HG02759 (cell line): ENCODE measurements at regions not wholly inside any gene's neighbourhood (a gene's known extent, or its start where the extent isn't known, plus 50 kb on each side); places are given as distances from the start of the nearest gene placed in this dataset.

Experiments
- ATAC-seq: cut with Tn5 transposase; IDR thresholded peaks from one replicate; pipeline ENCODE4 v1.9.1; 2021; ENCODE audit warnings: mild to moderate bottlenecking, moderate library complexity; ENCODE audit not compliant: unreplicated experiment

DNA sequence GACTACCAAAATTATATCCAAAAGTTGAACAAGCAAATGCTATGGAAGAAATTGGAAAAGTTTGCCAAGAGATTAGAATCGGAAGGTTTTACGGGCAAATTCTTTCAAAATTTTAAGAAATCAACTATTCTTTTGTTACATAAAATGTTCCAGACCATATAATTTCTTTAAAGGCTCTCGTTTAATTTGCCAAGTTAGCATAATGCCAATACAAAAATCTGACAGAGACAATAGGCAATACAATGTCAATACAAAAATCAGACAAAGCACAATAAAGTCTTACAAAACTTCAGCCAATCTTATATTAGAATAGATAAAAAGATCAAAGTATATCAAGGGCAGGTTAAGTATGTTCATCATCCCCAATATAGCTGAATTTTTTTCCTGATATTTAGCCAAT lies 224.2 kb downstream of the BCL11A start:
- no peak for ATAC-seq

- no peak for ATAC-seq
Measured at GRCh38 chr2:60324536-60324935, 228.9 kb downstream of the BCL11A start.

- ATAC-seq, result no peak
Measured at GRCh38 chr2:60321816-60322215, 231.6 kb downstream of the BCL11A start.

DNA sequence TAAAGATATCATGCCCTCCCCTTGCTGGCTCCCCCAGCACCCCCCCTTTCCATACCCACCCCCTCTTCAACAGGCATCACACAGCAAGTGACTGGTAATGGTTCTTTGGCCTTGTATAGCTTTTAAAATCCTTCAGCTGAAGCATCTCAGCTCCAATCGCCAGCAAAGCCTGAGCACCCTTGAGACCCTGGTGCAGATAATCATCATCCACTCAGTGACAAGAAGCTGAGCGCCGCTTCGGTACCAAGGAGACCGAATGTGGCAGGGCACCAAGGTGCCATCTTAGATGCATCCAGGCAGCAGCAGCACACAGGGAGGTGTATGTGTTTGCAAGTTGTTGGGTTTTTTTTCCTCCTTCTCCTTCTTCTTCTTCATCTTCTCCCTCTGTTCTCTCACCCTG lies 232.7 kb downstream of the BCL11A start:
- no peak for ATAC-seq

- ATAC-seq, result no peak
Measured at GRCh38 chr2:60319031-60319547, 234.4 kb downstream of the BCL11A start.

DNA sequence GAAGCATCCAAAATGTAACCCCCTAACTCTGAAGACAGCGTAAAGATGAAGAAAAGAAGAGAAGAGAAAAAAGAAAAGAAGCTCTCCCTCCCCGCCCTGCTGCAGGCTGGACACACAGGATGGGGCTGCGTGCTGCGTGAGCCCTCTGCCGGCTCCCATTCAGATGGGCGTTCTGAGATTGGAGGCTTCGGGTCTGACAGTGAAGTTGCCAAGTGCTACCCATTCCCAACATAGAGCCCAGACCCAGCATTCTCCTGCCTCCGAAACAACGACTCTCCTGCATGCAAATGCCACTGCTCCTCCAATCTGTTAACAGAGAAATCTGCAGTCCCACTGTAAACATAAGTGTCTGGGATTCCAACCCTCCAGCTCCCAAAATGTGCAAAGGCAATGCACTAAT lies 234.9 kb downstream of the BCL11A start:
- no peak for ATAC-seq

DNA sequence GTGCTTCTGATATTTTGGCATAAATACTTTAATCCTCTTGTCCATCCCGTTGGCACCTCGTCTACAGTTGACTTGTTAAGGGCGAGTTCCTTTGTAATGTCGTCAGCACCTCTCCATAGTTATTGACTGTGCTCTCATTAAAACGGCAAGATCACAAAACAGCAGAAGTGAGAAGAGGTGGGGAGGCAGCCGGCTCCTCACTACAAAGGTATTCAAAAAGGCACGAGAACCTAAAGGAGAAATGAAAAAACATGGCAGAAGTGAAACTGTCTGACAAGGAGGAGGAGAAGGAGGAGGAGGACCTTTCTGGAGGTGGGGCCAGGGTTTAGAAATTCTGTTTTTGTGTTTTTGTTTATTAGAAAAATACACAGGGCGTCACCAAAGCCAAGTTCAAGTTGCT lies 235.6 kb downstream of the BCL11A start:
- peak; percentile 68 for ATAC-seq

DNA sequence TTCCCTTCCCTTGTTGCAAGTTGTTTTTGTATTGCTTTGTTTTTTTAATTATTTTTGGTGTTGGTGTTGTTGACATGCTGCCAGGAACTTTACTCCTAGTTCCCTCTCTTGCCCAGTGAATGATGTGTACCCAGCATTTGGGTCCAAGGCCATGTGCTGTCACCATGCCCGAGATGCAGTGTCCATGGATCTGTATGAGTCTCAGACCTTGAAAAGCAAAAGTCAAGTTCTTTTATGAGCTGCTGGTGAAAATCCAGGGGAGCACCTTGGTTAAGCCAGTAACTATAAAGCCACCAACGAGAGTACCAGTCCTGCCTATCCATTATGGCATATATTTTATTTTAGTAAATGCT lies 236.4 kb downstream of the BCL11A start:
- ATAC-seq, result no peak

GRCh38 chr2:60316381-60317033 lies 236.9 kb downstream of the BCL11A start:
- no peak for ATAC-seq

DNA sequence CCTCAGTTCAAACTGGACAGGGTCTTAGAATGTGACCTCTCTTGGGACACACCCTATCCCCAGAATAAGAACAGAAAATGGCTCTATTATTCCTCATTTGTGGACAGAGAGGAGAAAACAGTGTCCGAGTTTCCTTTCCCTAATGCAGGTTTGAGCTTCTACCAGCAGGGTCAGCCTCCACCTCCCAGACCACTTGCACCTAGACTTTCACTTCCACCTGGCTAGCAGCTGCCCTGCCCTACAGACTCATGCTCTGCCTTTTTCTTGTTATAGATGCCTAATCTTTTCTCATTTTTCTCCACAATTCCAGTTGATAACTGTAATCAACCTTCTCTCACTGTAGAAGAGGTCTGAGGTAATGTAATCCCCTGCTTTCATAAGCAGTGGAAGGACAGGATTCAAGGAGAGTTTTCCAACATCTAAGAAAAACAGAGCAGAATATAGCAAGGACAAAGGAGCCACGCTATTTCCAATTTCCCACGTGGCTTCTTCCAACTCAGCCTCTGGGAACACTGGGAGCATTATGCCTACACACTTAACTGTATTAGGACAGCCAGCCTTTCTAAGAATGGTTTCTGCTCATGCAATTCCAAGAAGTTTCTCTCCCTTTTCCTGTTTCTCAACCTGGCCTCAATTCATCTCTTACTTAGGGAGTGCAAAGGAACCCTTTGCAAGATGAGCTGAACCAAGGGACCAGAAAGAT lies 239.8 kb downstream of the BCL11A start:
- peak; percentile 24 for ATAC-seq

GRCh38 chr2:60312618-60313017 lies 240.8 kb downstream of the BCL11A start:
- ATAC-seq, result peak; percentile 71

DNA sequence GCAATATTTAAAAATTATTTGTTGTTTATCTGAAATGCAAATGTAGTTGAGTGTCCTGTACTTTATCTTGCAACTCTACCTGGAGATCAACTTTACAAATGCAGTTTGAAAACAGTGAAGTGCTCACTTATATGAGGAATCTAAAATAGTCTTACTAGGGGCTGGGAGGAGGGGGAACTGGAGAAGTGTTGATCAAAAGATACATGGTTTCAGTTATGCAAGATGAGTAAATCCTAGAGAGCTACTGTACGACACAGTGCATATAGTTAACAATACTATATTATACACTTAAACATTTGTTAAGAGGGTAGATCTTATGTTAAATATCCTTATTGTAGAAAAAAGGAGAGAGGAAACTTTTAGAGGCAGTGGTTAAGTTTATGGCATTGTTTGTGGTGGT lies 241.9 kb downstream of the BCL11A start:
- ATAC-seq, result peak; percentile 50

DNA sequence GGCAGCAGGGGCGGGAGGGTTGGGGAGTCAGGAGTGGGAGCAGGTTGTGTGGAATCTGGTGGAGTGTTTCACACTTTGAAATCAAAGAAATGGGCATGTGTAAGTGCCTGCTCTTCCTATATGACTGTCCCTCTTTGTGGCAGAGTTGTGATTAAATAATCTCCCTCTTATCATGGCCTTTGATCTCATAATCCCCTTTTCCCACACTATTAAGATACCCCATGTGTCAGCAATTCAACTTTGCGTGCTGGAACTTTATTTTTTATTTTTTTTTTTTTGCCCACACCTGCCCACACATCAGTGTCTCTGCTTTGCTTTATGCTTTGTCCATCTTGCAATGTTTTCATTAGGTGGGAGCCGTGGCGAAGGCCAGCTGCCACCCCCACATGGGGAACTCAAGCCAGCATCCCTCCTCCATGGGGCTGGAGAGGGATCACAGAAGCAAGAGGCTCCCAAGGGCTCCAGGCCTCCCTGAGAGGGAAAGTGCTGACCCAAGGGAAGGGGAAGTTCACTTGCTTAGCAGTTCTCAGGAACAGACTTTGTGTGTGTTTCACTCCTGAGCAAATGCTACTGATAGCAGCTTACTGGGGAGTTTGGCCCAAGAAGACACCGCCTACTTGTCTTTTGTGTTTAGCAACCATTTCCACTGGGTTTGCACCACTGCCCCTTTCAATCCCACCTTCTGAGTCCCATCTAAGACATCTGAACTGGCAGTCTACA lies 243.4 kb downstream of the BCL11A start:
- no peak for ATAC-seq

GRCh38 chr2:60309336-60309735 lies 244.1 kb downstream of the BCL11A start:
- ATAC-seq, result no peak

GRCh38 chr2:60306267-60306861 lies 247.1 kb downstream of the BCL11A start:
- no peak for ATAC-seq

DNA sequence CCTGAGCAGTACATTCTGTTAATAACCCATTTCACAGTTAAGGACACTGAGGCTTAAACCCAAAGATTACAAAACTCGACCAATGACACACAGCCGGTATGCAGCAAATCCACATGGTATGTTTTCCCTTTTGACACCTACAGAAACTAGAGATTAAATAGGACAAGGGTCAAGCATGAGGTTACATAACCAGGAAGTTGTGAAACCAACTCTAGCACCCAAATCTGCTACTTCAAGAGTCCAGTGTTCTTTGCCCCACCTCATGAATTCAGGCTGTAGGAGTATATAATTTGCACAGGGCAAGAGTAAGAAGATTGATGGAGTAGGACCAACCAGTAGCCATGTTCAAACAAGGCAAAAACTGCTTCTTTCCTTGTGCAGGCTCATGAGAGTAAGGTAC lies 249.8 kb downstream of the BCL11A start:
- ATAC-seq, result no peak

GRCh38 chr2:60302377-60303126 lies 250.9 kb downstream of the BCL11A start:
- no peak for ATAC-seq

GRCh38 chr2:60301726-60302125 lies 251.7 kb downstream of the BCL11A start:
- ATAC-seq, result no peak

GRCh38 chr2:60299179-60299578 lies 254.3 kb downstream of the BCL11A start:
- no peak for ATAC-seq

GRCh38 chr2:60298006-60298696 lies 255.3 kb downstream of the BCL11A start:
- ATAC-seq, result no peak
